GM19372 (cell line): ENCODE measurements at regions not wholly inside any gene's neighbourhood (a gene's known extent, or its start where the extent isn't known, plus 50 kb on each side); places are given as distances from the start of the nearest gene placed in this dataset.
"Not testable (repeated sequence)": the region's sequence is repeated elsewhere in the genome, so short reads cannot be mapped to it uniquely, and the experiment has no call there.

Experiments used
- ATAC-seq: cut with Tn5 transposase; IDR thresholded peaks from one replicate; pipeline ENCODE4 v1.9.1; 2021; ENCODE audit warnings: mild to moderate bottlenecking, low read depth, moderate library complexity; ENCODE audit not compliant: unreplicated experiment

DNA sequence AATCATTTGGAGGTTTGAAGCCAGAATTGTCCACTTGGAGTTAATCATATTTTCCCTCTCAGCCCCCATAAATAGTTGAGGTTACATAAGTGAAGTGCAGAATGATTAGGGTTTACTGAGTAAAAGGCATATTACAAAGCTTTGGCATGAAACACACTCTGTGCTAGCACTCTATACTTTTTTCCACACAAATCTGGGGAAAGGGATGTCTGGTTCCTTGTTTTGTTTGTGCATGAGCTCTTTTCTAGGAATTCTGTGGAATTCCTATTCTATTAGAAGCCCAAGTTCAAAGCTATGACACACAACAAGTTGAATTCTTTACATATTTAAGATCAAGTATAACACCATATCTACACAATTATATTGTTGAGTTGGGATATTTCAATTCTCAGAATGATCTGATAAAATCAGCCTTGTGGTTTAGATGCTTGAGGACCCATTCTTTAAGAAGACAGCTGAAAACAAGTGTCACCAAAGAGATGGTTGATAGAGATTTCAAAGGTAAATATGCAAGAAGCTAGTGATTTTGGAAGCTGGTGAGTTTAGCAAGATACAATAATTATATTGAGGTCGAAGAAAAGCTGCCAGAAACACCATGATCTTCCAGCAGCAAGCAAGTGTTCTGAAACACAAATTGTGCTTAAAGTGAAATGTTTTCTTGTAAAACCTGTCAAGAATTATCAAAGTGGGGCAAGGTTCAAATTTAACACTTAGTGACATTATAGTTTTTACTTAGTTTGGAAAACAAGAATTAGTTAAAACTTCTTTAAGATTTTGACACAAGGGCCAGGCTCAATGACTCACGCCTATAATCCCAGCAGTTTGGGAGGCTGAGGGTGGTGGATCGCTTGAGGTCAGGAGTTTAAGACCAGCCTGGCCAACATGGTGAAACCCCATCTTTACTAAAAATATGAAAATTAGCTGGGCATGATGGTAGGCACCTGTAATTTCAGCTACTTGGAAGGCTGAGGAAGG lies 122.6 kb downstream of the INHBA start:
- no peak for ATAC-seq

DNA sequence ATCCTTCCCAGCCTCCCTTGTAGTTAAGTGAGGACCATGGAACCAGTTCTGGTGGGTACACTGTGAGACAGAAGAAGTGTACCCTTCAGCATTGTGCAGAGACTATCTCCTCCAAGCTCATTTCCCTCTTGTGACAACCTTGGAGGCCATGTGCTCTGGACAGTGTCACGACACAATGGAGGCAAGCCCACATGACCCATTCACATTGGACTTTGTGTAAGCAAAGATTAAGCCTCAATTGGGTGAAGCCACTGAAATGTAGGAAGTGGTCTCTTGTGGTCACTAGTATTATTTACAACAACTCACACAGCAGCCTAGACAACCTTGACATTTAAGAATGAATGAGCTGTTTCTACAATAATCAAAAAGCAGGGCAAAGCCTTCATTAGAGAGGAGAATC lies 124.2 kb downstream of the INHBA start:
- ATAC-seq = no peak

DNA sequence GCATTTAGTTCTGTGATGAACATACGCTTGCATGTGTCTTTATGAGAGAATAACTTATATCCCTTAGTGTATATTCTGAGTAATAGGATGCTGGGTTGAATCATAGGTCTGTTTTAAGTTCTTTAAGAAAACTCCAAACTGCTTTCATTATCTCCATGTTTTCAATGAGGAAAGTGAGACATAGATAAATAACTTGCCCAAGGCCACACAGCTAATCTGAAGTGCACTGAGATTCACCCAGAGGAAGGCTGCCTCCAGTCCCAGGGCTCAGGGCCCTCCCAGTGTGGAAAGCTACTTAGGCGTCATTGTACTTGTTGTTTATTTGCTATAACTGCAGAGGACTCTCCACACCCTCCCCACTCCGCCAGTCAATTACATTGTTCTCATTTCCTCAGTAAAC lies 126.7 kb downstream of the INHBA start:
- ATAC-seq = no peak

GRCh38 chr7:41574377-41574776 lies 128.5 kb downstream of the INHBA start:
- no peak for ATAC-seq

DNA sequence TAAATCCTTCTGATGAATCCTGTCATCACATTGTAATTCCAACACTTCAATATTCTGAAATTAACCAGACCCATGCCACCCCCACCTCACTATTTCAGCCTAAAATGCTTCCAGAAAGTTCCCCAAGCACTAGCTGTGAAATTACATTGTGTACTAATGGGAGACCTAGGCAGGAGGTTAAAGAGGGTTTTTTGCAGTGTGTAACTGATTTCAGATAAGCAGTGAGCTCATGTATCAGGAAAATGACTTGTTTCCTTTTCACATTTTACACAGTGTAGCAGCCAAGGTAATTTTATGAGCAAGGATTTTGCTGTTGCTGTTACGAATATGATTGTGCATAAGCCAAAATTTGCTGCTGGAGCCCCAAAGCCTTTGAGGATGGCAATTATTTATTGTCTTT lies 129.0 kb downstream of the INHBA start:
- ATAC-seq = no peak

- no peak for ATAC-seq
Measured at GRCh38 chr7:41573443-41573842, 129.4 kb downstream of the INHBA start.

DNA sequence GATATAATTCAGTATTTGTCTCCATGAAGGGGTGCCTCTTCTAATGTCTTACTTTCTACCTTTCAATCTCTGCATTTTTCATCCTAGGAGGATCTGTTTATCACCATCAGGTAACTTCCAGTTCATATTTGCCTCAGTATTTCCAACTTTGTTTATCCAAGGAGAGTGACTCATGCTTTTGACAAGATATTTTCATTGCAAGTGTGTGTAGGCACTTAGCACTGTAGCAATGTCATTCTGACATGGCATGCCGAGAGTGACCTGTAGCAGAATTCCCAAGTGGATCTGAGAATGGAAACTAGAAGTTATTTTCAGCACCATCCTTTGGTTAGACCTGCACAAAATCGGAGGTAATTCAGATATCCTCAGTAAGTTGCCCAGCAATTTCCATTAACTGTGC lies 129.9 kb downstream of the INHBA start:
- ATAC-seq = no peak

DNA sequence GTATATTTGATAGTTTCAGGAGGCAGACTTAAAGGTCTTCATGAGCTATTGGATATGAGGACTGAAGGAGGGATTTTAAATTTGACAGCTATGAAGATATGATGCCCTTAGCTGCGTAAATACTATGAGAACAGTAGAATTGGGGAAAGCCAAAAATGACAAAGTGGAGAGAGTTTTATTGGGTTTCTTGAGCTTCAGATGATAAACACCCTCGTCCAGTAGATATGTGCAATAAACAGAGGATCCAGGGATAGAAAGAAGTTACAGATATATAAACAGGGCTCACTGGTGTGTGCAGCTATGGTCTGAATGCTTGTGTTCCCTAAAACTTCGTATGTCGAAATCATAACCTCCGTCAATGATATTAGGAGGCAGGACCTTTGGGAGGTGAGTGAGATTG lies 131.3 kb downstream of the INHBA start:
- ATAC-seq = no peak

DNA sequence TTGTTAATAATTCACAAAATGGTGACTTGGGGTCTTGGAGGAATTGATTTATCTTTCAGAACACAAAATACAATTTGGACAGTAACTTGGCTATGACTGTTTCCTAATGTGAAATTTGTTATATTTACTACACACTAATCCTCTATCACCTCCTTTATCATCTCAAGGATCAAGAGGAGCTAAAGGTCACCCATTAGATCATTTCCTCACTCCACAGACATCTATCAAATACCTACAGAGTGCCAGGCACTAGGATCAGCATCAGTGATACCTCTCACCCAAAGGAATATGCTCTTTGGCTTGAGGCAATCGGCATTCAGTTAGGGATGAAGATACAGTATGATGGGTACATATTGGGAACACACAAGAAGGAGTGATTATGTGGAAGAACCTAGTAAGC lies 132.1 kb downstream of the INHBA start:
- no peak for ATAC-seq

- ATAC-seq = peak; percentile 74
Measured at GRCh38 chr7:41568135-41568534, 134.8 kb downstream of the INHBA start.

DNA sequence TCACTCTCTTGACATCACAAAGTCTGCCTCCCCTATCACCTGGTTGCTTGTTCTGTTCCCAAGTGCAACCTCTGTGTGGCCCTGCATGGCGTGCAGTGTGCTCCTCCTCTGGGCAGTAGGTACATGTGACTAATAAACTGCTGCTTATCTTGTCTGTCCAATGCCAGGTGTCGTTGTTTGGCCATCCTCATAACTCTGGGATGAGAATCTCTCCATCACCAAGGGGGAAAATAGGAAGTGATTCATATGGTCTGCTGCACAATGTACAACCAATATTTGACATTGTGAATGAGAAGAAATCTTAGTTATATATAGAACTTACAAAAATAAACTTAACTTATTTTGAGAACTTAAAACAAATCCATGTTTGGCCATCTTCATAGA lies 135.2 kb downstream of the INHBA start:
- no peak for ATAC-seq

DNA sequence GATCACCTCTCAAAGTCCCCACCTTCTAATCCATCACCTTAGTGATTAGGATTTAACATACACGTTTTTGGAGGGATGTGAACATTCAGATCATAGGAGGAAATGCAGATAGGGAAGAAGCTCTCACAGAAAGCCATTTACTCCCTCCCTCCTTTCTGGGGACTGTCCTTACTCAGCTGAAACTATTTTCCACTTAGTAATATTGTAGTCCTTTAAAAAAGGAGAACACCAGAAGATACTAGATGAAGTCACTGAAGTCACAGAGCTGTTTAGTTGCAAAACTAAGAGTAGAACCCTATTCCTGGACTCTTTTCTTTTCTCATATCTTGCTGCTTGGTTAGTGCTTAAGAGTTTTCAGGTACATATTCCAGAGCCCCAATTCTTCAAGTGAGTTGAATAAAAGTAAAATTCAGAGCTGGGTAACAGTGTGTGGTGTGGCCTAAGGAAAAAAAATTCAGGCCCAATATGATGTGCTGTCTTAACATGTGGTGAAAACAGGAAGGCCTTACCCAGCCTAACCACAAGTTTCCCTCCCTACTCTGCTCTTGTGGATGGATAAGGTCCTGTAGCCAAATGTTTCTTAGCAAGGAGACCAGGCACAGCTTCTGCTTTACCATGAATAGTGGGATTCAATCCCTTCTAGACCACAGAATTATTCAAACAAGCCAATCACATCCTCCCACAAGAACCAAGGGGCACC lies 135.7 kb downstream of the INHBA start:
- no peak for ATAC-seq

- ATAC-seq = no peak
Measured at GRCh38 chr7:41566581-41566980, 136.3 kb downstream of the INHBA start.

GRCh38 chr7:41565655-41566054 lies 137.2 kb downstream of the INHBA start:
- ATAC-seq = no peak

GRCh38 chr7:41559426-41559825 lies 143.5 kb downstream of the INHBA start:
- ATAC-seq = no peak

DNA sequence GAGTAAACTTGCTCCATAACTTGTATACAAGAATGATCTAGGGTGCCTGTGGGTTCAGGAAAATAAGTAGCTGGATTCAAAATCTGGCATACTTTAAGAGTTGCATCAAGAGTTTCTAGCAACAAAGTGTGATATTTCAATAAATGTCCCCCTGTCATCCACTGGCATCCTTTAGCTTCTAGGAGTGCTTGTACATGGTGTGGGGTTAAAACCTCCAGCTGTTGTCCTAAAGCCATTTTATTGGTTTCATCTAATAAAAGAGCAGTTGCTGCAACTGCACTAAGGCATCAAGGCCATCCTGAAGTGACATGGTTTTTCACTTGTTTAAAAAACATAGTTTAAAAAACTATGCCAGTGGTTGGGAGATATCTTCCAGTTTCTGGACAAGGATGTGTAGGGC lies 148.4 kb downstream of the INHBA start:
- no peak for ATAC-seq

DNA sequence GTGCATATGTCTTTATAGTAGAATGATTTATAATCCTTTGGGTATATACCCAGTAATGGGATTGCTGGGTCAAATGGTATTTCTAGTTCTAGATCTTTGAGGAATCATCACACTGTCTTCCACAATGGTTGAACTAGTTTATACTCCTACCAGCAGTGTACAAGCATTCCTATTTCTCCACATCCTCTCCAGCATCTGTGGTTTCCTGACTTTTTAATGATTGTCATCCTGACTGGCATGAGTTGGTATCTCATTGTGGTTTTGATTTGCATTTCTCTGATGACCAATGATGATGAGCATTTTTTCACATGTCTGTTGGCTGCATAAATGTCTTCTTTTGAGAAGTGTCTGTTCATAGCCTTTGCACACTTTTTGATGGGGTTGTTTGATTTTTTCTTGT lies 152.8 kb downstream of the INHBA start:
- not testable (repeated sequence) for ATAC-seq

GRCh38 chr7:41544241-41544640 lies 158.6 kb downstream of the INHBA start:
- no peak for ATAC-seq

DNA sequence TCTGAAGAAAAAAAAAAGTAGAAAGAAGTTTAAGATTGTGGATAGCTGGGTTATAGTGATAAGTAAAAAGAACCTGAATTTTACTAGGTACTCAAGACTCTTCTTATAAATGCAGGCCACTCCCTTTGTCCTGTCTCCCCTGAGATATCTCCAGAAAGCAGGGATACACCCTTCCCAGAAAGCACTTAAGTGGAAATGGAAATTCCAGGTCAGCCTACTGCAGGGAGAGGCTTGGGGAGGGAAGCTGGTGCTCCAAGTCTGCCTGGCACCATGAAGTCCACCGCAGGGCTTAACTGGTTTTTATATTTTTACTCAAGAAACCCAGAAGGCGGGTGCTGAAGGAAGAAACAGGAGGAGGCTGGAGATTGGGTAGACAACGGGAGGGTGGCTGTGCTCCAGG lies 162.3 kb downstream of the INHBA start:
- no peak for ATAC-seq

DNA sequence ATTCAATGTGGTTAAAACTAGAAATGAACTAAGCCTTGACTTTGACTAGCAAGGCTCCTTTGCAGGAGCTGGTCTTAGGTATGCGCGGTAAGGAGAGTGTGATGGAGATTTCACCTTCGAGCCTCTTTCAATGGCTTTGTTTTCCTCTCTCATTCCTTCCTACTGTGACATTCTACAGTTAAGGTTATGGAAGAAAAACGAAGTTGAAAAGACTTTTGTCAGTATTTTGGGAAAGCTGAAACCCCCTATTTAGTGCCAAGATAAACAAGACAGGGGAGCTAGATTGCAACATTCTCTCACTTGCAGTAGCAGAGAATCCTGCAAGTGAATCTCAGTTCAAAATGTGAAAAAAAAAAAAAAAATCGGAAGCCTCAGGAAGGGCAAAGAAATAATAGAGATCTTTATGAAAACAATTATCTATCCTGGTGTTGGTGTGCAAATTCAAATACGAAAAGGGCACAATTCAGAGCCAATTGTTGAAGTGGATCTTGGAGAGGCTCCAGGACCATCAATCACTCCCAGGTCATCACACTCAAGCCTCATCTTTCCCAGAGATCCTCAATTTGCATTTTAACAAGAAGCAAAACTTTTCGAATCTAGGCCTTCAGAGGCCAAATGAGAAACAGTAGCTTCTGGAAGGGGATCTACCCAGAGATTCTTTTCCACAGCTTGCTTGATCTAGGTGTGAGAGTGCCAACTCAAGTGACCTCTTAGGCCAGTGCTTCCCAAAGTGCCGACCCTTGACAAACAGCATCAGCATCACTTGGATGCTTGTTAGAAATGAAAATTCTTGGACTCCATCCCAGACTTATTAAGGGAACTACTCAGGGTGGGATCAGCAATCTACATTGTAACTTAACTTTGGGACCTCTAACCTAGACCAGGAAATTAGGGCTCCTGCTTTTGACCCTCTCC lies 163.8 kb downstream of the INHBA start:
- ATAC-seq = no peak
